ENCODE measurements at regions not wholly inside any gene's neighbourhood (a gene's known extent, or its start where the extent isn't known, plus 50 kb on each side); places are given as distances from the start of the nearest gene placed in this dataset.
A peak's percentile ranks its signal among the peaks of the same experiment; 100 is the strongest.

DNA sequence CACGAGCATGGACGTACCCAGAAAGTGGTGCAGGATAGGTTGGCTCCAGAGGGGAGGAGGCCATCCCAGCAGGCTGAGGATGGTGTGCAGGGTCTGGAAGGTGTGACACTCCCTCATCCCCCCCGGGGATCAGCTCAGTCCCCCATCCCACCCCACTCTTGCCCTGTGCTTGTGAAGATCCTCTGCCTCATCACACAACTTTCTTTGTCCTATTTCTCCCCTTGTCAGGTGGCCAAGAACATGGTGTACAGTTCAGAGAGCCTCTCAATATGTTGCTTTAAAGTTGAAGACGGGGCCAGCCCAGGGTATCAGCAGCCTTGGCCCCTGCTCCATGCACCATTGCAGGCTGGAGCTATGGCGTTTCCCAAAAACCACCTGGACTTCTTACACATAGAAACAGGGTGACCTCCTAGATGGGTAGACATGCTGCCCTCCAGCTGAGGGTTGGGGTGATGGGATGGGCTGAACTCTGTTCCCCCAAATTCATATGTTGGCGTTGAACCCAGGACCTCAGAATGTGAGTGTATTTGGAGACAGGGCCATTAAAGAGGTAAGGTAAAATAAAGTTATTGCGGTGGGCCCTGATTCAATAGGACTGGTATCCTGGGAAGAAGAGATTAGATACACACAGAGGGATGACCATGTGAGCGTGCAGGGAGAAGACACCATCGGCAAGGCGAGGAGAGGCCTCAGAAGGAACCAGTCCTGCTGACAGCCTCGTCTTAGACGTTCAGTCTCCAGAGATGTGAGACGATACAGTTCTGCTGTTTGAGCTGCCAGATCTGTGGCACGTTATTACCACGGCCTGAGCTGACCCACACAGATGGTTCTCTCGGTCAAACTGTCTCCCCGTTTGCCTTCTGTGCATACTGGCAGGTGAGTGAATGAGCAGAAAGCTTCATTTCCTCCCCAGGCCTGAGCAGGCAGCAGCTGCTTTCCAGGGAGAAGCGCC is 272.5 kb downstream of the GADD45G start:
- no peak overlapping the region for H4K8ac ChIP-seq (ENCODE audit: low read length)
- no peak overlapping the region for H2AK5ac ChIP-seq (ENCODE audit: low read length, severe bottlenecking)
- H3K9ac ChIP-seq (ENCODE audit: low read length), result no peak overlapping the region
- H3K4ac ChIP-seq (ENCODE audit: low read depth in 1 of 2, low read length in 2 of 2), result no peak overlapping the region
- peak overlapping the region; percentile 38 for H2BK15ac ChIP-seq (ENCODE audit: low read depth, poor library complexity, severe bottlenecking)
- H4K91ac ChIP-seq (ENCODE audit: low read length), result peak overlapping the region; percentile 21
- no peak for DNase-seq
- no peak overlapping the region for H2AFZ ChIP-seq (ENCODE audit: low read depth, low read length)
- no peak overlapping the region for H2BK5ac ChIP-seq (ENCODE audit: low read depth, low read length, poor library complexity, severe bottlenecking)
- H3K4me1 ChIP-seq (ENCODE audit: control insufficient read depth, insufficient read depth, low read depth, low read length), result peaks cover 24% of the 10 kb centered on the region
- H3K9me3 ChIP-seq (ENCODE audit: control insufficient read depth, low read length), result no peaks in the 10 kb centered on the region
- H3K27me3 ChIP-seq (ENCODE audit: control insufficient read depth in 1 of 2, insufficient read depth in 1 of 2, low read length in 2 of 2), result peaks cover 0 to 5% of the 10 kb centered on the region in 2 experiments
- H3K36me3 ChIP-seq (ENCODE audit: control insufficient read depth in 1 of 2, insufficient read depth in 2 of 2, low read depth in 1 of 2, low read length in 2 of 2), result no peaks in the 10 kb centered on the region
- 92% methylated on average over 18 of the region's 18 CpGs for WGBS
- no peak overlapping the region for H3K4me2 ChIP-seq (ENCODE audit: low read length, poor library complexity, severe bottlenecking)
- peak overlapping the region in 1 of 2 experiments; percentile 46 for H3K18ac ChIP-seq (ENCODE audit: low read depth in 1 of 2, low read length in 2 of 2)
- no peak overlapping the region for H3K23ac ChIP-seq (ENCODE audit: low read length in 2 of 2)
- no peaks in the 10 kb centered on the region for H3K79me1 ChIP-seq (replicated peaks; ENCODE audit: low read length, poor library complexity, severe bottlenecking)
- peak overlapping the region in 1 of 2 experiments; percentile 23 for H2BK12ac ChIP-seq (ENCODE audit: low read length in 2 of 2)
- H3K14ac ChIP-seq (ENCODE audit: low read length in 2 of 2), result peak overlapping the region in 1 of 2 experiments; percentile 61
- H3K4me3 ChIP-seq (ENCODE audit: insufficient read depth in 1 of 2, low read depth in 1 of 2, low read length in 2 of 2), result no peak overlapping the region
- H3K27ac ChIP-seq (ENCODE audit: low read length, poor library complexity, severe bottlenecking), result no peak overlapping the region
- peak overlapping the region; percentile 7 for H2BK120ac ChIP-seq (ENCODE audit: low read depth, low read length)

DNA sequence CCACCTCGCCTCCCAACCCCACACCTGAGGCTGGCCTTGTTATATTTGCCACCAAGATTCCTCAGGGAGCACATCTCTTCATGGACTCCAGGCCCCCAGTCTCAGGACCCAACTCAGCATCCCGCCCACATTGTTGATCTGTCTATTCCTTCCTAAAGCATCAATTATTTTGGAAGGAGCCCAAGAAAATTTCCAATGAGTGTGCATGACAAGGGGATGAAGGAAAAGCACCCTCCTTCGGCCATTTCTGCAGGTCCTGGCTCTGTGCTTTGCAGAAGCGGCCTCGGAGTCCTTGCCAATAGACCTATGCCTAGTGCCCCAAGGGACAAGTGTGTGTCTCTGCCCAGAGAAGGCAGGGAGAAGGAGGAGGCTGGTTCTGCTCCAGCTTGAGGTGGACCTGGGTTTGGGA is 273.2 kb downstream of the GADD45G start:
- DNase-seq, result no peak
- H3K4ac ChIP-seq (ENCODE audit: low read depth in 1 of 2, low read length in 2 of 2), result no peak overlapping the region
- peaks cover 26% of the 10 kb centered on the region for H3K4me1 ChIP-seq (ENCODE audit: control insufficient read depth, insufficient read depth, low read depth, low read length)
- H4K91ac ChIP-seq (ENCODE audit: low read length), result no peak overlapping the region
- no peak overlapping the region for H2BK120ac ChIP-seq (ENCODE audit: low read depth, low read length)
- H3K4me2 ChIP-seq (ENCODE audit: low read length, poor library complexity, severe bottlenecking), result no peak overlapping the region
- H3K23ac ChIP-seq (ENCODE audit: low read length in 2 of 2), result no peak overlapping the region
- 93% methylated on average over 5 of the region's 5 CpGs for WGBS
- H3K18ac ChIP-seq (ENCODE audit: low read depth in 1 of 2, low read length in 2 of 2), result no peak overlapping the region
- no peak overlapping the region for H2AFZ ChIP-seq (ENCODE audit: low read depth, low read length)
- no peak overlapping the region for H2BK15ac ChIP-seq (ENCODE audit: low read depth, poor library complexity, severe bottlenecking)
- no peaks in the 10 kb centered on the region for H3K36me3 ChIP-seq (ENCODE audit: control insufficient read depth in 1 of 2, insufficient read depth in 2 of 2, low read depth in 1 of 2, low read length in 2 of 2)
- no peaks in the 10 kb centered on the region for H3K9me3 ChIP-seq (ENCODE audit: control insufficient read depth, low read length)
- H3K4me3 ChIP-seq (ENCODE audit: insufficient read depth in 1 of 2, low read depth in 1 of 2, low read length in 2 of 2), result no peak overlapping the region
- no peaks in the 10 kb centered on the region for H3K79me1 ChIP-seq (replicated peaks; ENCODE audit: low read length, poor library complexity, severe bottlenecking)
- H2AK5ac ChIP-seq (ENCODE audit: low read length, severe bottlenecking), result no peak overlapping the region
- no peak overlapping the region for H2BK5ac ChIP-seq (ENCODE audit: low read depth, low read length, poor library complexity, severe bottlenecking)
- peaks cover 0 to 5% of the 10 kb centered on the region in 2 experiments for H3K27me3 ChIP-seq (ENCODE audit: control insufficient read depth in 1 of 2, insufficient read depth in 1 of 2, low read length in 2 of 2)
- peak overlapping the region in 1 of 2 experiments; percentile 64 for H3K14ac ChIP-seq (ENCODE audit: low read length in 2 of 2)
- no peak overlapping the region for H4K8ac ChIP-seq (ENCODE audit: low read length)
- no peak overlapping the region for H3K27ac ChIP-seq (ENCODE audit: low read length, poor library complexity, severe bottlenecking)
- no peak overlapping the region for H3K9ac ChIP-seq (ENCODE audit: low read length)
- H2BK12ac ChIP-seq (ENCODE audit: low read length in 2 of 2), result peak overlapping the region; percentile 23 to 37

DNA sequence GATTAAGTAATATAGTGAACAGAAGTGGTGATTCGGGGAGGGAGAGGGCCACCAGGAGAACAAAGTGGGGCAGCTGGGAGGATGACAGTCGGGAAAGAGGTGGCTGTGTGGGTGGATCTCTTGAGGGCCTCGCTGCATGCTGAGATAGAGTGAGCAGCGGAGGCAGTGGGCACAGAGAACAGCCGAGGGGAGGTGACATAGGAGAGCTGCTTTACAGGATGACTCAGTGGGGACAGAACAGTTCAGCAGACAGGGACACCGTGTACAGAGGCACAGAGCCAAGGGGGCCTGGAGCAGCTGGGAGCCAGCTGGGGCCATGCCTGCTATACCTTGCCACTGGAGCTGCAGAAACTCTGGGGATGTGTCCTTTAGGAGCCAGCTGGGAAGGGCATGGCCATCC is 273.9 kb downstream of the GADD45G start:
- Histone ChIP-seq H3K4me1 (ENCODE audit: control insufficient read depth, insufficient read depth, low read depth, low read length) (peaks cover 27% of the 10 kb centered on the region), H3K4me2 (ENCODE audit: low read length, poor library complexity, severe bottlenecking) (no peak overlapping the region), H3K14ac (ENCODE audit: low read length in 2 of 2) (peak overlapping the region in 1 of 2 experiments; percentile 27), H3K9me3 (ENCODE audit: control insufficient read depth, low read length) (no peaks in the 10 kb centered on the region), H2BK5ac (ENCODE audit: low read depth, low read length, poor library complexity, severe bottlenecking) (no peak overlapping the region), H2BK120ac (ENCODE audit: low read depth, low read length) (no peak overlapping the region), H3K23ac (ENCODE audit: low read length in 2 of 2) (no peak overlapping the region), H2AK5ac (ENCODE audit: low read length, severe bottlenecking) (no peak overlapping the region), H3K4ac (ENCODE audit: low read depth in 1 of 2, low read length in 2 of 2) (peak overlapping the region in 1 of 2 experiments; percentile 7), H4K8ac (ENCODE audit: low read length) (peak overlapping the region; percentile 20), H3K9ac (ENCODE audit: low read length) (no peak overlapping the region), H4K91ac (ENCODE audit: low read length) (peak overlapping the region; percentile 45), H3K36me3 (ENCODE audit: control insufficient read depth in 1 of 2, insufficient read depth in 2 of 2, low read depth in 1 of 2, low read length in 2 of 2) (no peaks in the 10 kb centered on the region), H3K79me1 (replicated peaks; ENCODE audit: low read length, poor library complexity, severe bottlenecking) (no peaks in the 10 kb centered on the region), H3K27ac (ENCODE audit: low read length, poor library complexity, severe bottlenecking) (no peak overlapping the region), H2BK12ac (ENCODE audit: low read length in 2 of 2) (peak overlapping the region in 1 of 2 experiments; percentile 80), H3K4me3 (ENCODE audit: insufficient read depth in 1 of 2, low read depth in 1 of 2, low read length in 2 of 2) (no peak overlapping the region), H2BK15ac (ENCODE audit: low read depth, poor library complexity, severe bottlenecking) (no peak overlapping the region), H3K27me3 (ENCODE audit: control insufficient read depth in 1 of 2, insufficient read depth in 1 of 2, low read length in 2 of 2) (peaks cover 0 to 5% of the 10 kb centered on the region in 2 experiments), H3K18ac (ENCODE audit: low read depth in 1 of 2, low read length in 2 of 2) (peak overlapping the region in 1 of 2 experiments; percentile 56), H2AFZ (ENCODE audit: low read depth, low read length) (peak overlapping the region; percentile 14)
- peak; percentile 52 for DNase-seq
- 48% methylated on average over 6 of the region's 6 CpGs for WGBS

DNA sequence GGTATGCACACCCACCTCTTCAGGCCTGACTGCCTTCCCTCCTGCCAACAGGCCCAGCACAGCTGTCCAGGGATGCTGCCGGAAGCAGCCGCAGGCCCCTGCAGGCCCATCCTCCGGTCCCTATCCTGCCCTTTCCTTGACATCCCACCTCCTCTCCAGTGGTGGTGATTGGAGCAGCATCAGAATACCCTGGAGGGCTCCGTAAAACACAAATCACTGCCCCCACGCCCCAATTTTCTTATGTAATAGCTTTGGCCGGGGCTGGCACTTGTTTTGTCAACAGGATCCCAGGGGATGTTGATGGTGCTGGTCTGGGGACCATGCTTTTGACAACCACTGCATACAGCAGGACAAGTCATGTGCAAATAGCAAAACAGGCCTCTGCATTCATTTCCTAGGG is 274.5 kb downstream of the GADD45G start:
- H2BK12ac ChIP-seq (ENCODE audit: low read length in 2 of 2), result no peak overlapping the region
- peaks cover 0 to 5% of the 10 kb centered on the region in 2 experiments for H3K27me3 ChIP-seq (ENCODE audit: control insufficient read depth in 1 of 2, insufficient read depth in 1 of 2, low read length in 2 of 2)
- H3K4me1 ChIP-seq (ENCODE audit: control insufficient read depth, insufficient read depth, low read depth, low read length), result peaks cover 32% of the 10 kb centered on the region
- H3K79me1 ChIP-seq (replicated peaks; ENCODE audit: low read length, poor library complexity, severe bottlenecking), result no peaks in the 10 kb centered on the region
- no peak overlapping the region for H3K18ac ChIP-seq (ENCODE audit: low read depth in 1 of 2, low read length in 2 of 2)
- no peaks in the 10 kb centered on the region for H3K36me3 ChIP-seq (ENCODE audit: control insufficient read depth in 1 of 2, insufficient read depth in 2 of 2, low read depth in 1 of 2, low read length in 2 of 2)
- no peak overlapping the region for H3K14ac ChIP-seq (ENCODE audit: low read length in 2 of 2)
- no peak overlapping the region for H3K9ac ChIP-seq (ENCODE audit: low read length)
- no peak overlapping the region for H2AFZ ChIP-seq (ENCODE audit: low read depth, low read length)
- no peaks in the 10 kb centered on the region for H3K9me3 ChIP-seq (ENCODE audit: control insufficient read depth, low read length)
- H3K23ac ChIP-seq (ENCODE audit: low read length in 2 of 2), result no peak overlapping the region
- no peak for DNase-seq
- H3K4me3 ChIP-seq (ENCODE audit: insufficient read depth in 1 of 2, low read depth in 1 of 2, low read length in 2 of 2), result no peak overlapping the region
- no peak overlapping the region for H3K27ac ChIP-seq (ENCODE audit: low read length, poor library complexity, severe bottlenecking)
- no peak overlapping the region for H4K91ac ChIP-seq (ENCODE audit: low read length)
- 88% methylated on average over 6 of the region's 6 CpGs for WGBS
- no peak overlapping the region for H4K8ac ChIP-seq (ENCODE audit: low read length)
- peak overlapping the region in 1 of 2 experiments; percentile 49 for H3K4ac ChIP-seq (ENCODE audit: low read depth in 1 of 2, low read length in 2 of 2)
- no peak overlapping the region for H2AK5ac ChIP-seq (ENCODE audit: low read length, severe bottlenecking)
- H2BK15ac ChIP-seq (ENCODE audit: low read depth, poor library complexity, severe bottlenecking), result no peak overlapping the region
- H2BK120ac ChIP-seq (ENCODE audit: low read depth, low read length), result no peak overlapping the region
- no peak overlapping the region for H3K4me2 ChIP-seq (ENCODE audit: low read length, poor library complexity, severe bottlenecking)
- H2BK5ac ChIP-seq (ENCODE audit: low read depth, low read length, poor library complexity, severe bottlenecking), result no peak overlapping the region
